Liver (tissue), 3 donors: ENCODE measurements at regions not wholly inside any gene's neighbourhood (a gene's known extent, or its start where the extent isn't known, plus 50 kb on each side); places are given as distances from the start of the nearest gene placed in this dataset.

Experiments used
- ATF3 ChIP-seq: IDR thresholded peaks from 2 replicates; pipeline ENCODE4 v1.6.1; 2016; ENCODE audit warnings: antibody characterized with exemption
- CTCF ChIP-seq: fragments of 150-350 bp; IDR thresholded peaks from 2 replicates; pipeline ENCODE4 v1.5.1; 2017; ENCODE audit warnings: improper control_type of control experiment, low read depth, low read length; ENCODE audit not compliant: missing input control
- FOXA1 ChIP-seq: IDR thresholded peaks from 2 replicates; pipeline ENCODE4 v1.6.1; 2016; ENCODE audit warnings: antibody characterized with exemption
- GABPA ChIP-seq, 2 donors: IDR thresholded peaks in 1 of 2; conservative IDR thresholded peaks in 1 of 2; 2 replicates each; pipeline ENCODE4 v1.6.1; 2016; ENCODE audit warnings: antibody characterized with exemption in 2 of 2, mild to moderate bottlenecking in 1 of 2, moderate library complexity in 1 of 2
- JUND ChIP-seq, 2 donors: IDR thresholded peaks; 2 replicates each; pipeline ENCODE4 v1.6.1; 2016; ENCODE audit warnings: antibody characterized with exemption in 2 of 2
- MAX ChIP-seq: IDR thresholded peaks from 2 replicates; pipeline ENCODE4 v1.6.1; 2016; ENCODE audit warnings: antibody characterized with exemption
- RAD21 ChIP-seq, 2 donors: IDR thresholded peaks; 2 replicates each; pipeline ENCODE4 v1.6.1; 2016; ENCODE audit warnings: antibody characterized with exemption in 2 of 2, mild to moderate bottlenecking in 2 of 2
- SP1 ChIP-seq: IDR thresholded peaks from 2 replicates; pipeline ENCODE4 v1.6.1; 2018; ENCODE audit warnings: antibody characterized with exemption, mild to moderate bottlenecking
- TAF1 ChIP-seq: conservative IDR thresholded peaks from 2 replicates; pipeline ENCODE4 v1.6.1; 2016; ENCODE audit warnings: antibody characterized with exemption, mild to moderate bottlenecking
- YY1 ChIP-seq: IDR thresholded peaks from 2 replicates; pipeline ENCODE4 v1.6.1; 2016; ENCODE audit warnings: antibody characterized with exemption, mild to moderate bottlenecking
- TF ChIP-seq, protein P1 (sequence below): IDR thresholded peaks from 2 replicates; pipeline ENCODE4 v1.6.1; 2016; ENCODE audit warnings: antibody characterized with exemption, mild to moderate bottlenecking
- TF ChIP-seq, protein P2 (sequence below): IDR thresholded peaks from 2 replicates; pipeline ENCODE4 v1.6.1; 2016; ENCODE audit warnings: antibody characterized with exemption
- donor health status: healthy.
- donor health status: healthy.

DNA sequence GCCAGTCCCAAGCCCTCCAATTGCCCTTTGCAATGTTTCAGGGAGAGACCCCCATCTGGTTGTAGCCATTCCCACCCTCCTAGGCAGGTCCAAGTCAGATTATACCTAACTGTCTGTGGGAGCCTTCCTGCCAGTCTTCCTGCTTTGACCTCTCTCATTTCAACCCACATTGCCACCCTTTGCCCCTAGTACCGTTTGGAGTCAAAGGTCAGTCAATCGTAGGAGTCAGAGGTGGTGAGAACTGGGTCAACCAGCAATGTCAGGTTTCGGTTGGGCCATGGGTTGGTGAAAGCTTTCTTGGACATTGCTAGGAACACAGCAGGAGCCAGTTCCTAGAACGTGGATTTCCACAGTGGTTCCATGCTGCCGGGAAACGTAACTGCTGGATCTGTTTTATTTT is 269.4 kb upstream of the GHITM start:
- no peak for TF ChIP-seq CTCF
- TF ChIP-seq, protein P1, sequence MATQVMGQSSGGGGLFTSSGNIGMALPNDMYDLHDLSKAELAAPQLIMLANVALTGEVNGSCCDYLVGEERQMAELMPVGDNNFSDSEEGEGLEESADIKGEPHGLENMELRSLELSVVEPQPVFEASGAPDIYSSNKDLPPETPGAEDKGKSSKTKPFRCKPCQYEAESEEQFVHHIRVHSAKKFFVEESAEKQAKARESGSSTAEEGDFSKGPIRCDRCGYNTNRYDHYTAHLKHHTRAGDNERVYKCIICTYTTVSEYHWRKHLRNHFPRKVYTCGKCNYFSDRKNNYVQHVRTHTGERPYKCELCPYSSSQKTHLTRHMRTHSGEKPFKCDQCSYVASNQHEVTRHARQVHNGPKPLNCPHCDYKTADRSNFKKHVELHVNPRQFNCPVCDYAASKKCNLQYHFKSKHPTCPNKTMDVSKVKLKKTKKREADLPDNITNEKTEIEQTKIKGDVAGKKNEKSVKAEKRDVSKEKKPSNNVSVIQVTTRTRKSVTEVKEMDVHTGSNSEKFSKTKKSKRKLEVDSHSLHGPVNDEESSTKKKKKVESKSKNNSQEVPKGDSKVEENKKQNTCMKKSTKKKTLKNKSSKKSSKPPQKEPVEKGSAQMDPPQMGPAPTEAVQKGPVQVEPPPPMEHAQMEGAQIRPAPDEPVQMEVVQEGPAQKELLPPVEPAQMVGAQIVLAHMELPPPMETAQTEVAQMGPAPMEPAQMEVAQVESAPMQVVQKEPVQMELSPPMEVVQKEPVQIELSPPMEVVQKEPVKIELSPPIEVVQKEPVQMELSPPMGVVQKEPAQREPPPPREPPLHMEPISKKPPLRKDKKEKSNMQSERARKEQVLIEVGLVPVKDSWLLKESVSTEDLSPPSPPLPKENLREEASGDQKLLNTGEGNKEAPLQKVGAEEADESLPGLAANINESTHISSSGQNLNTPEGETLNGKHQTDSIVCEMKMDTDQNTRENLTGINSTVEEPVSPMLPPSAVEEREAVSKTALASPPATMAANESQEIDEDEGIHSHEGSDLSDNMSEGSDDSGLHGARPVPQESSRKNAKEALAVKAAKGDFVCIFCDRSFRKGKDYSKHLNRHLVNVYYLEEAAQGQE = no peak
- no peak for TF ChIP-seq YY1
- TF ChIP-seq, protein P2, sequence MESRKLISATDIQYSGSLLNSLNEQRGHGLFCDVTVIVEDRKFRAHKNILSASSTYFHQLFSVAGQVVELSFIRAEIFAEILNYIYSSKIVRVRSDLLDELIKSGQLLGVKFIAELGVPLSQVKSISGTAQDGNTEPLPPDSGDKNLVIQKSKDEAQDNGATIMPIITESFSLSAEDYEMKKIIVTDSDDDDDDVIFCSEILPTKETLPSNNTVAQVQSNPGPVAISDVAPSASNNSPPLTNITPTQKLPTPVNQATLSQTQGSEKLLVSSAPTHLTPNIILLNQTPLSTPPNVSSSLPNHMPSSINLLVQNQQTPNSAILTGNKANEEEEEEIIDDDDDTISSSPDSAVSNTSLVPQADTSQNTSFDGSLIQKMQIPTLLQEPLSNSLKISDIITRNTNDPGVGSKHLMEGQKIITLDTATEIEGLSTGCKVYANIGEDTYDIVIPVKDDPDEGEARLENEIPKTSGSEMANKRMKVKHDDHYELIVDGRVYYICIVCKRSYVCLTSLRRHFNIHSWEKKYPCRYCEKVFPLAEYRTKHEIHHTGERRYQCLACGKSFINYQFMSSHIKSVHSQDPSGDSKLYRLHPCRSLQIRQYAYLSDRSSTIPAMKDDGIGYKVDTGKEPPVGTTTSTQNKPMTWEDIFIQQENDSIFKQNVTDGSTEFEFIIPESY = no peak
- TF ChIP-seq MAX = no peak
- TF ChIP-seq TAF1 = no peak
- no peak for TF ChIP-seq FOXA1
- TF ChIP-seq SP1 = no peak
- TF ChIP-seq RAD21 (IDR thresholded peaks at IDR 0.05) = no peak
- TF ChIP-seq GABPA (IDR thresholded peaks at IDR 0.05 in 1 of 2, conservative IDR thresholded peaks at IDR 0.05 in 1 of 2) = no peak
- TF ChIP-seq ATF3 = no peak
- no peak for TF ChIP-seq JUND (IDR thresholded peaks at IDR 0.05)
